Keratinocyte (primary cell): ENCODE measurements at regions not wholly inside any gene's neighbourhood (a gene's known extent, or its start where the extent isn't known, plus 50 kb on each side); places are given as distances from the start of the nearest gene placed in this dataset.

ENCODE experiments used
- CTCF ChIP-seq, 3 experiments: IDR thresholded peaks in 1 of 3; conservative IDR thresholded peaks in 1 of 3; optimal IDR thresholded peaks in 1 of 3; 2 replicates in 2 of 3; 3 replicates in 1 of 3; pipeline versions ENCODE3 to v1.5.1; 2011; ENCODE audit warnings: low read length in 3 of 3, mild to moderate bottlenecking in 3 of 3, moderate library complexity in 2 of 3, control low read depth in 1 of 3, inconsistent platforms in 1 of 3; ENCODE audit not compliant: insufficient read depth in 2 of 3; ENCODE audit errors: extremely low read depth in 1 of 3
- EZH2 ChIP-seq: IDR thresholded peaks from one replicate; pipeline ENCODE4 v1.6.1; 2012; ENCODE audit warnings: inconsistent platforms, mild to moderate bottlenecking, low read length, moderate library complexity

GRCh38 chr13:58126496-58126895 lies 495.0 kb downstream of the PCDH17 start:
- TF ChIP-seq CTCF (optimal IDR thresholded peaks at IDR 0.05 in 1 of 3, IDR thresholded peaks at IDR 0.05 in 1 of 3, conservative IDR thresholded peaks at IDR 0.05 in 1 of 3; ENCODE audit: extremely low read depth in 1 of 3, insufficient read depth in 2 of 3, low read length in 3 of 3), result no peak
- no peak for TF ChIP-seq EZH2
